Caco-2 (cell line): ENCODE measurements at regions not wholly inside any gene's neighbourhood (a gene's known extent, or its start where the extent isn't known, plus 50 kb on each side); places are given as distances from the start of the nearest gene placed in this dataset.

Experiments
- BruUV-seq: library from RNA; stranded (reverse); fragments of 400-500 nt; replicated peaks from 2 replicates; lab custom pipeline; 2021; lab: Mats Ljungman, UMichigan
- CTCF ChIA-PET: fragments of 300-600 bp; sonication (Branson Sonifier 250); formaldehyde crosslinking; loops from one replicate; lab custom pipeline; 2022; ENCODE audit warnings: antibody characterized with exemption; lab: Charles Lee
- POLR2A ChIA-PET: fragments of 300-600 bp; sonication (Branson Sonifier 250); formaldehyde crosslinking; loops from one replicate; lab custom pipeline; 2022; ENCODE audit warnings: antibody characterized with exemption; lab: Charles Lee
- DNase-seq, 2 experiments: peaks; one replicate each; pipeline versions ENCODE4 v3.0.0 to v3.0.0-alpha.2; 2020 to 2022
- H3K27me3 ChIP-seq: replicated peaks from 2 replicates; pipeline ENCODE4 v1.6.0; 2011; ENCODE audit warnings: low read length; ENCODE audit not compliant: control insufficient read depth, insufficient read depth
- H3K36me3 ChIP-seq: 2 replicates; pipeline ENCODE4 v1.5.1; 2011; ENCODE audit warnings: low read length; ENCODE audit not compliant: control insufficient read depth, insufficient read depth
- H3K4me1 ChIP-seq: fragments of 250-450 bp; sonication (Bioruptor Pico); 2 replicates; pipeline ENCODE4 v1.5.1; 2020; ENCODE audit warnings: mild to moderate bottlenecking
- H3K4me3 ChIP-seq: 2 replicates; pipeline ENCODE4 v1.5.1; 2011; ENCODE audit warnings: low read depth, mild to moderate bottlenecking, control low read depth, low read length
- H3K9me3 ChIP-seq: fragments of 250-450 bp; sonication (Bioruptor Pico); 2 replicates; pipeline ENCODE4 v1.5.1; 2020; ENCODE audit warnings: mild to moderate bottlenecking, moderate library complexity
- H3K27ac Mint-ChIP-seq: one replicate; pipeline ENCODE4 v1.8.0; 2022; ENCODE audit warnings: mixed read lengths; ENCODE audit not compliant: unreplicated experiment
- H3K27me3 Mint-ChIP-seq: one replicate; pipeline ENCODE4 v1.8.0; 2022; ENCODE audit warnings: mixed read lengths; ENCODE audit not compliant: insufficient read depth, unreplicated experiment
- H3K36me3 Mint-ChIP-seq: one replicate; pipeline ENCODE4 v1.8.0; 2022; ENCODE audit warnings: mild to moderate bottlenecking, mixed read lengths; ENCODE audit not compliant: insufficient read depth, unreplicated experiment
- H3K4me1 Mint-ChIP-seq: one replicate; pipeline ENCODE4 v1.8.0; 2022; ENCODE audit warnings: low read depth, mixed read lengths; ENCODE audit not compliant: unreplicated experiment
- H3K4me3 Mint-ChIP-seq: one replicate; pipeline ENCODE4 v1.8.0; 2022; ENCODE audit warnings: mild to moderate bottlenecking, moderate library complexity, mixed read lengths; ENCODE audit not compliant: unreplicated experiment
- H3K9me3 Mint-ChIP-seq: one replicate; pipeline ENCODE4 v1.8.0; 2022; ENCODE audit warnings: mixed read lengths; ENCODE audit not compliant: unreplicated experiment
- CTCF ChIP-seq, 2 experiments: fragments of 200-600 bp in 1 of 2; IDR thresholded peaks; 1 replicate in 1 of 2; 2 replicates in 1 of 2; pipeline versions ENCODE4 v1.5.1 to v1.8.0; 2011 to 2022; ENCODE audit warnings: antibody characterized with exemption in 1 of 2, control low read depth in 1 of 2, inconsistent platforms in 1 of 2, low read depth in 1 of 2, low read length in 1 of 2, mild to moderate bottlenecking in 1 of 2, moderate library complexity in 1 of 2; ENCODE audit not compliant: insufficient read depth in 1 of 2, severe bottlenecking in 1 of 2, unreplicated experiment in 1 of 2
- intact Hi-C: fragments of 100-400 bp; cut with micrococcal nuclease; formaldehyde crosslinking; loops from one replicate; pipeline ENCODE4 v1.10.0; 2022; ENCODE audit not compliant: unreplicated experiment

- no peaks in the 10 kb centered on the region for H3K36me3 Mint-ChIP-seq
- ChIA-PET CTCF (no interaction called here), POLR2A (no interaction called here)
- no peaks in the 10 kb centered on the region for H3K4me1 Mint-ChIP-seq
- H3K27ac Mint-ChIP-seq: no peak overlapping the region
- Histone ChIP-seq H3K4me1 (no peaks in the 10 kb centered on the region), H3K9me3 (no peaks in the 10 kb centered on the region), H3K36me3 (no peaks in the 10 kb centered on the region), H3K4me3 (no peak overlapping the region), H3K27me3 (no peaks in the 10 kb centered on the region)
- no peaks in the 10 kb centered on the region for H3K9me3 Mint-ChIP-seq
- H3K4me3 Mint-ChIP-seq: no peak overlapping the region
- no peak for TF ChIP-seq CTCF (IDR thresholded peaks at IDR 0.05; ENCODE audit: insufficient read depth in 1 of 2, low read depth in 1 of 2, low read length in 1 of 2, severe bottlenecking in 1 of 2, unreplicated experiment in 1 of 2)
- no TSS peak for BruUV-seq
- intact Hi-C loops: no loop called here
- DNase-seq: no peak
- peaks cover 9% of the 10 kb centered on the region for H3K27me3 Mint-ChIP-seq
Measured at GRCh38 chr11:81874635-81875034, 859.0 kb downstream of the FAM181B start.

- Histone ChIP-seq H3K4me1 (no peaks in the 10 kb centered on the region), H3K9me3 (no peaks in the 10 kb centered on the region), H3K36me3 (no peaks in the 10 kb centered on the region), H3K27me3 (no peaks in the 10 kb centered on the region), H3K4me3 (no peak overlapping the region)
- H3K4me1 Mint-ChIP-seq: no peaks in the 10 kb centered on the region
- CTCF ChIA-PET: no interaction called here
- POLR2A ChIA-PET: no interaction called here
- no peak for DNase-seq
- no peak overlapping the region for H3K27ac Mint-ChIP-seq
- H3K4me3 Mint-ChIP-seq: no peak overlapping the region
- H3K9me3 Mint-ChIP-seq: no peaks in the 10 kb centered on the region
- no peaks in the 10 kb centered on the region for H3K36me3 Mint-ChIP-seq
- intact Hi-C loops: no loop called here
- no TSS peak for BruUV-seq
- peaks cover 9% of the 10 kb centered on the region for H3K27me3 Mint-ChIP-seq
- TF ChIP-seq CTCF (IDR thresholded peaks at IDR 0.05; ENCODE audit: insufficient read depth in 1 of 2, low read depth in 1 of 2, low read length in 1 of 2, severe bottlenecking in 1 of 2, unreplicated experiment in 1 of 2): no peak
Measured at GRCh38 chr11:81870815-81871214, 862.8 kb downstream of the FAM181B start.

- no peaks in the 10 kb centered on the region for H3K9me3 Mint-ChIP-seq
- H3K36me3 Mint-ChIP-seq: no peaks in the 10 kb centered on the region
- POLR2A ChIA-PET: no interaction called here
- no peak for TF ChIP-seq CTCF (IDR thresholded peaks at IDR 0.05; ENCODE audit: insufficient read depth in 1 of 2, low read depth in 1 of 2, low read length in 1 of 2, severe bottlenecking in 1 of 2, unreplicated experiment in 1 of 2)
- no peaks in the 10 kb centered on the region for H3K9me3 ChIP-seq
- H3K27me3 ChIP-seq: no peaks in the 10 kb centered on the region
- DNase-seq: no peak
- intact Hi-C loops: no loop called here
- CTCF ChIA-PET: no interaction called here
- no peak overlapping the region for H3K27ac Mint-ChIP-seq
- no peaks in the 10 kb centered on the region for H3K36me3 ChIP-seq
- no peak overlapping the region for H3K4me3 ChIP-seq
- H3K4me1 ChIP-seq: no peaks in the 10 kb centered on the region
- peaks cover 4% of the 10 kb centered on the region for H3K27me3 Mint-ChIP-seq
- no TSS peak for BruUV-seq
- H3K4me1 Mint-ChIP-seq: no peaks in the 10 kb centered on the region
- no peak overlapping the region for H3K4me3 Mint-ChIP-seq
Measured at GRCh38 chr11:81870066-81870412, 863.6 kb downstream of the FAM181B start.
